GM19328 (cell line): ENCODE measurements at regions not wholly inside any gene's neighbourhood (a gene's known extent, or its start where the extent isn't known, plus 50 kb on each side); places are given as distances from the start of the nearest gene placed in this dataset.

Experiments used
- ATAC-seq: cut with Tn5 transposase; IDR thresholded peaks from one replicate; pipeline ENCODE4 v1.9.1; 2021; ENCODE audit warnings: mild to moderate bottlenecking, moderate library complexity; ENCODE audit not compliant: unreplicated experiment

DNA sequence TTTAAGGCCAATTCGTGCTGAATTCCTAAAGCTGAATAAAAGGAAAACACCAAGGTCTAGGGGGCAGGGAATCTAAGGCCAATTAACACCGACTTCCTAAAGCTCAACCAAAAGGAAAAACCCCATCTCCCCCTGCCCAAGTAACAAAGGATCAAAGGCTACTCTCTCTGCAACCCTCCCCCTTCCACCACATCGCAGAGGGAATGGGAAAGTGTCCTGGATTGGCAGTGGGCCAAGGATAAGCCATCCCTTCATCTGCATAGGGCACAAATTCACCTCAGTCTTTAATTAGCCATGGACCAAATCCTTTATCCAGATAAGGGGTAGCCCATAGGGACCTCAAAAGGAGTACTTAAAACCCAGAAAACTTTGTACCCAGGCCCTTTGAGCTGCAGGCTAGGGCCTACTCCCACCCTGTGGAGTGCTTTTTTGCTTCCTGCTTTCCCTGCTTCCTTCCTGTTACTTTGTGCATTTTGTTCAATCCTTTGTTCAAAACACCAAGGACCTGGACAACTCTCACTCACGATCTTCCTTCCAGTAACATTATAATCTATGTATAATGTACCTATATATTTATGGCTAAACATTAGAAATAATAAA is 2119.8 kb upstream of the CELF4 start:
- no peak for ATAC-seq

DNA sequence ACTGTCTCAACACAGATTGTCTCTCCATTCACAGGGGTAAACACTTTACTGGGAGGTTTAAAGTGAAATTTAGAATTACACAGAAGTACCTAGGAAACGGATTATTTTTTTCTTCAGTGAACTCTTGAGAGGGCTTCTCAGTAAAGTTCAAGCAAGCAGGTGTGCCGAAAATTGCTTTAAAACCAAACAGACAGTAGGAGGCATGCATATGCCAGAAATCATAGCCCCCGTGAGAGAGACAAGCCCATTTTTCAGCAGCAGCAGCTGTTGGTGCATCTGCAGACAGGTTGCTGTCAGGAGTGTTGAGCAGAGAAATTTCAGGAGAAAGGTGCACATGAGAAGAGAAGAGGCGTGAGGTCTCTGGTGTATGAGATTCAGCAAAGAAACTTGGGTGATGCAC is 2115.5 kb upstream of the CELF4 start:
- no peak for ATAC-seq

DNA sequence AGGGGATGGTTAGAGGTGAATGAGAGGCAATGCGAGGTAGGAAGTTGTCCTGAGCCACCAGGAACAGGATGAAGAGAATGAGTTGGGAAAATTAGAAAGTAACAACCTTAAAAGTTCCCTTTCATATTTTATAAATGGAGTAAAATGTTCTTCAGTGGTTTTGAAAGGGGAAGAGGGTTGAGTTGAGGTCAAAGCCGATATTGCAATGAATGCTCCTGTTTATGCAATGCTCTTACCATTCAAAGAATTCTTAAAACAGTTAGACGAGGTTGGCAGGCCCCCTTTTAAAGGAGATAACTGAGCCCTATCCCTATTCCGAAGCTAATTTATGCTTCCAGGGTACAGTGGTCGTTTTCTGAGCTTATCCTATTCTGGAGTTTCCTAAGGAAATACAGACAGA is 2110.3 kb upstream of the CELF4 start:
- ATAC-seq, result no peak

DNA sequence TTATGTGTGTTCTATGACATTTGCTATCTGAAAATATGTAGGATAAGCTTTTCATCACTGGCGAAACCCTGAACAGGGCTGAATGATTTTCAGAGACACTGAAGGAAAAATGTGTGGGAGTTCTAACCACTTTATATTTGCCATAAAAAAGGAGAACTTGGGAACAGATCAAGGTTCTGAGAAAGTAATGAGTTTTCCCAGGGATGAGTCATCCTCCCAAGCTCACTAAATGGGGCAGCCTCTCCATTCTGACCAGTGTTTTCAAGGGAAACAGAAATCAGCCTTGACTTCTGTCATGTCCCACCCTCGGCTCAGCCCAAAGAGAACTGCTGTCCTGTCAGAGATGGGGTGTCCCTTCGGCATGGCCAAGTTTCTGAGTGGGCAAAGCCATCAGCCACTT is 2109.8 kb upstream of the CELF4 start:
- no peak for ATAC-seq

DNA sequence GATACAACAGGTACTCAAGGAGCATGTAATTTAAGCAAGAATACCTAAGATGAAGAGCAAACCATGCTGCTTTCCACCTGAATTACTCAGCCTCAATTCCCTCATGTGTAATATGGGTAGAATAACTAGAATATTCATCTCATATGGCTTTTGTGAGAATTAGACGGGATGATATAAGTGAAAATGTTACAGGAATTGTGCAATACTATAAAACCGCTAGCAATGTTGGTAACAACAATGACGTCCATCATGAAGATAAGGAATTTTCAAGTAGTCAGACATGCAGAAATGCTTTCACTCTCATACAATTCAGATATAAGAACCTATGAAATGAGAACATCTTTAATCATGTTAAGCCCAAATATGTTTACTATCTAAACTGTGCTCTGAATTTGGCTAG is 2106.6 kb upstream of the CELF4 start:
- no peak for ATAC-seq

DNA sequence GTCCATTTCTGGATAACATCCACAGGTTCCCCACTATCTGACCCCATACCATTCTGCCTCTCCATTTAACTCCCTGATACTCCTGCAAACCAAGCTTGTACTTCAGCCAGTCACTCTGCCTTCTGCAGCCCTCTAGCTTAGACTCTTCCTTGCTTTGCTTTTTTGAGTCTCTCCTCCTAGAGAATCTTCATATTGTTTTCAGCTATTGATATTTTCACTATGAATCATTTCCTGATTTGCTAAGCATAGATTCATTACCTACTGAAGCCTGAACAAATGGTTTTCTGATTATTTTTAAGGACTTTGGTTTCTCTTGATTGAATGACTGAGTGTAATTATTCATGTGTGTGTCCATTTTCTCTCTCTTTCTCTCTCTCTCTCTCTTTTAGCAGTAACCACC is 2102.3 kb upstream of the CELF4 start:
- no peak for ATAC-seq

DNA sequence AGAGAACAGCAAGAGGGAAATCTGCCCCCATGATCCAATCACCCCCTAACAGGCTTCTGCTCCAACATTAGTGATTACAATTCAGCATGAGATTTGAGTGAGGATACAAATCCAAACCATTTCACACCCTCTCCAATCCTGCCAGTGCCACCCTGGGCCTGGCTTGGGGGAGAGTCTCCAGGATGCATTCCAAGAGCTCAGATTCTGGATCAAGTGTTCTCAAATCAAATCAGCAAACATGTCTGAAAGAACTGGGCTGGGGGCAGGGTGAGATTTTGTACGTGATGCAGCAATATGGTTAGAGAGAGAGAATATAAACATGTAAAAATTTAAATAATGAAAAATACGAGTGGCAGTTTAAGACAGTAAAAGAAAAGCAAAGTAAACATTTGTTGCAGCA is 2100.9 kb upstream of the CELF4 start:
- ATAC-seq, result no peak

DNA sequence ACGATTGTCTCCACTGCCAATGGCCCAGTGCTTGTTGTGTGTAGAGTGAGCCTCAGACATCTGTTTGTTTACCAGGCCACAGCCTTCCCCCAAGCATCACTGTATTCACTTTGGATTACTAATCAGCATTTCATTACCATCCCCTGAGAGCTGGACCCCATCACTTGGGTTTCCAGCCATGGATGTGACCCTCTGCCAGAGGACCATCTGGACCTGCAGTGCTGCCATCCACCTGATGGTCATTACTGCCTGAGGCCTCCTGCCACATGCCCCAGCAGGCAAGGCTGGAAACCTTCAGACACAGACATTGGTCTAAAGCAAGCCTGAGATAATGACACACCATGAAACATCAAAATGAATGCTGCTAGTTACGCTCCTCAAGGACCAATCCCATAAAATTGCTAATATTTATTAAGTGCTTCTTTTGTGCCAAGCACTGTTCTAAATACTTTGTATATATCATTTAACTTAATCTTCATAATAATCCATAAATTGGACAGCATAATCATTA is 2096.3 kb upstream of the CELF4 start:
- no peak for ATAC-seq

DNA sequence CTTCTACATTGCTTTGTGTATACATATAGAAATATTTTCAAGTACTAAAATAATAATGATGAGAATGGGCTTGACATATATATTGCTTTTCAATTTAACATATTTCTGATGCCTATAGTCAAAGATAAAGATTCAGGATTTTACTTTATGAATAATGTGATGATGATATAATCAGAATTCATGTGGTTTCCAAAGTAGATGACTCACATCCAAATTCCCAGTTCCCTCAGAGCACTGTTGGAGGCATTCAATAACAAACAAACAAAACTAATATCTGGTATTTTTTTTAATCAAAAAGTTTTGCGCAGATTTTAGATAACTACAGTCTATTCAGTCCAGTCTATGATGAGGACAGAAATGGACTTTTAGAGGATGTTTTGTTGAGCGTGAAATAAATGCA is 2094.5 kb upstream of the CELF4 start:
- ATAC-seq, result no peak

DNA sequence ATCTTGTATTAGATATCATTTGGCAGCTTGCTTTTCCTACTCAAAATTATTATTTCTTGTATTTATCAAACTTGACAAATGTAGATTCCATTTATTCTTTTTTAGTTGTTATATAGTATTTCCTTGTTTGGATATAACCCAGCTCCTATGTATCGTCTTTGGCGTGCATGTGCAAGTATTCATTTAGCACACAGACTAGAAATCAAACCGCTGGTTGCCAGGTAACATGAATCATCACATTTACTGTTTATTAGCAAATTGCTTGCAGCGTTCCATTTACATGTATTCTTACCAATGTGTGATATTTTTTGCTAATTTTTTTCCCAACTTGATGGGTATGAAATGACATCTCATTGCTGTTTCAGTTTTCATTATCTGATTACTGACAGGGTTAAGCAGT is 2089.7 kb upstream of the CELF4 start:
- no peak for ATAC-seq

DNA sequence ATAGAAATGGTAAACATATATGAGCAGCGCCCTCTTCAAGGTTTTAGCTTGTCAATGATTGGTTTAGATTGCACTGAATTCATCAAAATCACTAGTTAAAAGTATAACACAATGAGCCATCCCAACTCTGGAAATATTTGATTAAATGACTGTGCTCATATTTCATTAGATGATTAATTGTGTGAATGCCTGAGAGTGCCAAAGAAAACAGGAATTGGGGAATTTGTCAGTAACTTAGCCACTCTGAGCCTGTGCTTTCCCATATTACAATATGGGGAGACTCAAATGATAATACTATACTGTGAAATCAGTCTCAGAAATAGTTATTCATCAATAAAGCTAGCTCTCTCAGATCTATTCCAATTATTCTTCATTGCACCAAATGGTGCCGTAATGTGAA is 2087.6 kb upstream of the CELF4 start:
- ATAC-seq, result no peak

DNA sequence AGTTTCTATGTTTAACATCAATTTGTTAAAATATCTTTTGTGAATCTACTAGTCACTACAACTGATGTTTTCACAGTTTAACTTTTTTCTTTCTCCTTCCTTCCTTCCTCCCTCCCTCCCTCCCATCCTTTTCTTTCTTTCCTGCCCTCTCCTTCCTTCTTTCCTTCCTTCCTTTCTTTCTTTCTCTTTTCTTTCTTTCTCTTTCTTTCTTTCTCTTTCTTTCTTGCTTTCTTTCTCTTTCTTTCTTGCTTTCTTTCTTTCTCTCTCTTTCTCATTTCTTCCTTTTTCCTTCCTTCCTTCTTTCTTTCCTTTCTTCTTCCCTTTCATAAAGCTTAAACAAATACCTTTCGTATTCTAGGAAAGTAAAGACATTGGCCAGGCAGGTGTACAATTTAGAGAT is 2083.0 kb upstream of the CELF4 start:
- no peak for ATAC-seq

DNA sequence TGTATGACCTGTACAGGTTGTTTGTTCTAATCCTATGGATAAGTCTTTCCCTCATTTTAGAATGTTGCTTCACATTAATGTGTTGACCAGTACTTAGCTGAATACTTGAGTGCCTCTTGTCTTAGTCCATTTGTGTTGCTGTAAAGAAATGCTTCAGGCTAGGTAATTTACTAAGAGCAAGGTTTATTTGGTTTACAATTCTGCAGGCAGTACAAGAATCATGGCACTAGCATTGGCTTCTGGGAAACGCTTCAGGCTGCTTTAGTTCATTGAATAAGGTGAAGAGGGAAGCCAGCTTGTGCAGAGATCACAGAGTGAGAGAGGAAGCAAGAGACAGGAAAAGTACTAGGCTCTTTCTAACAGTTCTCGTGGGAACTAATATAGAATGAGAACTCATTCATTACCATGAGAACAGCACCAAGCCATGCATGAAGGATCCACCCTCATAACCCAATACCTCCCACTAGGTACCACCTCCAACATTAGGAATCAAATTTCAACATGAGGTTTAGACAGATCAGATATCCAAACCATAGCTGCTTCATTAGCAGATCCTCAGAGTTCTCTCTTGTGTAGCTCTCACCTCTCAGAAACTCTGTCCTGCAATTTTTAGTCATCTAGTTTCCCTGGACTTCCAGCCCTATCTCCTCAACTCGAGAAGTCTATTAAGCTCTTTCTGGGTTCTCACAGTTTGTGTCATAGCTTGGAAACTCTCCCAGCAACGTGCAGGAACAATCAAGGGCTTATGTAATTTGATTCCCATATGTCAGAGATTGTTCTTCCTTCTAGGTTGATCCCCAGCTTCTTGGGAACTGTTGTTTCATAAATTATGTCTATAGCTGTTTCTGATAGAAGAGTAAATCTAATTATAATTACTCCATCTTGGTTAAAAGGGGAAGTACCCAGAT is 2082.3 kb upstream of the CELF4 start:
- ATAC-seq, result no peak

DNA sequence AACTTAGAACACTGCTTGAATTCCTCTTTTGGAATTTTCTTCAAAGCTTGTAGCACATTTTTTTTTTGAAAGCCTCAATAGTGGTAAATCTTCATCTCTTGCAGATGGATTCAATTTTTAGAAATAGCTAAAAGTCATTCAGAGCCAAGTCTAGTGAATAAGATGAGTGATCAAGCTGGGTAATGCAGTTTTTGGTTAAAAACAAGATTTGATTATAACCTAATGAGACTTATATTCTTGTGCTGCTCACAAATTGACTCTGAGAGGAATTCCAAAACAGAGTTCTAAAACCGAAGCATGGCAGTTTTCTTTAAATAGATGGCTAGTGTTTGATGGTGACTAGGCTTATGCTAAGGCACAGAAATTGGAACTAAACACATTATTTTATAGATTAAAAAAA is 2072.6 kb upstream of the CELF4 start:
- ATAC-seq, result no peak

DNA sequence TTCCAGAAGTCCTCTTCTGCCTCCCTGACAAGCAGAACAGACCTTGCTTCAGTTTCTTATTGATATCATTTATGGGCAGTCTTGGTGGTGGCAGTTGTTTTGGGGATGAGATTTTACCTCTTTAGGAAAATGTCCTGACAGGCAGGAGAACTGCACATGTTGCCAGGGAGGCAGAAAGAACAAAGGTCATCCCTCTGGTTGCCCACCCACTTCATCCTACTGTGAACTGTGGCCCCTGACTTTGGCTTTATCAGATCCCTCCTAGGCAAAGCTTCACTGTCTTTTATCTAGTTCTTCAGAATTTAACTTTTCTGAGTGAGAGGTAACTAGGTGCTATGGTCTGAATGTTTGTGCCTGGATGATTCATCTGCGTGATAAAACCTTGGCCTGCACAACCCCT is 2071.3 kb upstream of the CELF4 start:
- no peak for ATAC-seq

DNA sequence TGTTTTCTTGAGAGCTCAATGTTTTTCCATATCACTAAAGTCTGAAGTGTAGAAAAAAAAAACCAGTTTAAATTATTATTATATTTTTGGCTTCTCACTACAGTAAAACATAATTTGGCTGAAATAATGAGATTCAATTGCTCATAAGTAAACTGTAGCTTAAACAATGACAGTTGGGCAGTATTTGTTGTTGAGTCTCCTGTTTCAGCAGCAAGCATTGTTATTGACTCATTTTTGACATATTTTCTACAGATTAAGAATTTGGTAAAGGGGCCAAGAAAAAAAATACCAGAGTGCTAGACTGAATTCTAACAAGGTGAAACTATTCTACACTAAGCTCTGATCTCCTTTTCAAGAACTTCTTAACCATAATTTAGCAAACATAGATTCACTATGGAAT is 2070.4 kb upstream of the CELF4 start:
- ATAC-seq, result no peak

DNA sequence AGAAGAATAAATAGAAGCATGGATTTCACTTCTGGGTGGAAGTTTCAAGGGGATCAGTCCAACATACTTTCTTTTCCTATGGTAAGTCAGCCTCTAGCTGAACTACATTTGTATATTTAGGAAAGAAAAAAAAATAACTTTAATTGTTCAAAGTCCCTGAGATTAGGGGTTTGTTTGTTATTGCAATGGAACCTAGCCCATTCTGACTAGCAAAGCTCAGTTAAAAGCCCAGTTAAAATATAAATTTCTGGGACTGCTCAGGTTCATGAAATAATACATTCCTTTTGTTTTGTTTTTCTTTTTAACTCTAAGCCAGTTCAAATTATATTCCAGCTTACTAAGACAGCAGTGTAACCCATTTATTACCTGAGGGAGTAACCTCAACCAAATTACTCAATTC is 2069.6 kb upstream of the CELF4 start:
- ATAC-seq, result no peak

DNA sequence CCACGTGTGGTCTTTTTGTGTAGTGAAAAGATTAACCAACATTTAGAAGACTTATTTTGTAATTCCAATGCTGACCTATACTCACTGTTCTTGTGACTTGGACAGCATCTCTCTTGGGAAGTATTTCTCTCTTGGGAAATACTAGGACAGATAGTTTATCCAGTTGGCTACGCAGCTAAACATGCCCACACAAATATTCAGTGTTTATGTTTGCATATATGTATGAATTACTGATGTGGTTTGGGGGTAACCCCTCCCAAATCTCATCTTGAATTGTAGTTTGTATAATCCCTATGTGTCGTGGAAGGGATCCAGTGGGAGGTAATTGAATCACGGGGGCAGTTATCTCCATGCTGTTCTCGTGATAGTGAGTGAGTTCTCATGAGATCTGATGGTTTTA is 2062.3 kb upstream of the CELF4 start:
- ATAC-seq, result no peak

DNA sequence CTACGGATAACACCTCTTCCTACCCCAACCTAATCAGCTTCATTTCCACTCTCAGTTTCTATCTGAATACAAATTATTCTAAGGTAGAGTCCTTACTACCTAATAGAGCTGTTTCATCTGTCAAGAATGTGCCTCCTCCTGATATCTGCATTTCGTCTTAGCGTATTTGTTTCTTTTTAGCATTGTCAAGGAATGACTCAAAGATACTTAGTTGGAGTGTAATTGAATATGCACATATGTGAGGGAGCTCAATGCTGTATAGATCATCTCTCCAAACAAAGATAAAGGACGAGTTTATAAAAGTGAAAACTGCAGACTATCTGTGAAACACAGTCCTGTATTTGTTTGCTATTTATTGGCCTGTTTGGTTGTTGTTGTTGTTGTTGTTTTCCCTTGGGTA is 2059.4 kb upstream of the CELF4 start:
- ATAC-seq, result no peak

DNA sequence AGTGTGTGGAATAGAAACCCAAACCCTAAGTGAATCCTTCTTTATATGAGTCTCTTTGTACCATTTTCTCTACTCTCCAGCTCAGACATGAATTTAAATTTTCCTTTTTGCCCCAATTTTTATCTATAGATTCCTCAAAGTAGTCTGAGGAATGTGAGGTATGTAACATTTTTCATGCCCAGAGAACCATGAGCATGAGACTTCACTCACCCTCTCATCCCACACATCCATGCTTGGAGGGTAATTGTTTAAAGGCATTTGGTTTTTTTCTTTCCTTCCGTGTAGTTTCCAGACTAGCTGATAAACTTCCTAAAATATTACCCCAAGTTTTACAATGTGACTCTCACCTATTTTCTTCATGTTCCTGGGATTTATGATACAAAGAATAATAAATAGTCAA is 2056.8 kb upstream of the CELF4 start:
- ATAC-seq, result no peak

DNA sequence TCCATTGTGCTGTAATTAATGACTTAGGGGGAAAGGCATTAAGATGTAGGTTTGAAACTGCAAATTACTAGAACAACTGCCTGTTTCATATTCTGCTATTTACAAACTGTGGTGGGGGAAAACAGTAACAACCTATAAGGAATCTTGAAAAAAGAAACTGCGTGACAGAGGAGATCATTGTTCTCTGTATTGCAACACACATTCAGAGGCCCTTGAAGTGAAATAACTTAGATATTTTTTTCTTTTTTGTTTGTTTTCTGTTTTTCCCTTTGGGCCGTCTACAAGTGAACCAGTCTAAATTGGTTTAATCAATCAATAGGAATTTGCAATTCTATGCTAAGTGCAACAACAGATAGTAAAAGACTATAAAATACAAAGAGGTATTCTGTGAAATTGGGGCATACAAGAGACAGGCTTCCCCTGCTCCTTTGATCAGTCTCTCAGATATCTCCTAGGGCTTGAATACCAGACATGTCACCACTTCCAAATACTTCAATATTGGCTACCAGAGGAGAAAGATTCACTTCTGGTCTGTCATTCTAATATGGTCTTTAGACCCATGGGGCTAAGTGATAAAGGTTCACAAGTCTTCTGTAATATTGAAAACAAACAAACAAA is 2055.1 kb upstream of the CELF4 start:
- no peak for ATAC-seq
